ENCODE measurements at regions not wholly inside any gene's neighbourhood (a gene's known extent, or its start where the extent isn't known, plus 50 kb on each side); places are given as distances from the start of the nearest gene placed in this dataset.
"Not testable (repeated sequence)": the region's sequence is repeated elsewhere in the genome, so short reads cannot be mapped to it uniquely, and the experiment has no call there.

DNA sequence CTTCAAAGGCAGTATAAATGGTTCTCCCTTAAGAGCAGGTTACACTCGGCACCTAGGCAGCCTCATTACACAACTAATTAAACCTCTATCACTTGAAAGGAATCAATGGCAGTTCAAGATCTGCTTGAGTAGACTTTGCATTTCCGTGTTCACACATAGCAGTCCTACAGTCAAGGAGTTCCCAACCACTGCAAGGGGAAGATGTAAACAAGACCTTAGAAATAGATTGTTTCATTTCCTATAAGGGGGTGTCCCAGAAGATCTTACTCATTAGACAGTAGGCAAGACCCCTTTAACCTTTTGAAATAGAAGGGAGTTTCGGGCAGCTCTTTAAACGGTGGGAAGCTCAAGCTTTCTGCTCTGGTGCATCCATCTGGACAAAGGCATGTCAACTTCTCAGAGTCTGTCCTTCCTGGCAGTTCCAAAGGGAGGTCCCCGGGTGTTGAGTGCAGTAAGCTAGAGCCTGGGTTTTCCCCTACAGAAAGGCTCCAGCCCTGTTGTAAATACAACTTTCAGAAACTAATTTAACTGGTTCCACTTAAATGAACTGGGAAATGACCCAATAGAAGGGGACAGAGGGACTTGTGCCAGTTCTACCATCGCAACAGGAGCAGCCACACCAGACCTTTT is 150.8 kb downstream of the RBMX2 start:
- no peak for DNase-seq (ENCODE audit: low spot score)

DNA sequence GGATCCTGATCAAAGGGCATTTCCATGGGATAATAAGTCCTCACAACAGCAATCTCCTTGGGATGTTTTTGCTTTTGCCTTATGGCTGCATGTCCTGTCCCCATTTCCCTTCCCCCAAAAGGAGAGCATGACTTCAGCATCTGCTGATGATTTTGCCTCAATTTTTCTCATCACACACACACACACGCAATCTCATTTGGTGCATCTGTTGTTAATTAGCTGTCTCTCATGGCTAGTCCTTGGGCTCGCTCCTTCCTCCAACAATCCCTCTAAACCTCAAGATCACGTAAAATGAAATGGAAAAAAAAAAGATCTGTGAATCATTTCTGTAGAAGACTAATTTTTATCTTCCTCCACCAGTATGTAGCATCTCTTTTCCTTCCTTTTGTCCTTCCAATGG is 153.6 kb downstream of the RBMX2 start:
- no peak for DNase-seq (ENCODE audit: low spot score)

DNA sequence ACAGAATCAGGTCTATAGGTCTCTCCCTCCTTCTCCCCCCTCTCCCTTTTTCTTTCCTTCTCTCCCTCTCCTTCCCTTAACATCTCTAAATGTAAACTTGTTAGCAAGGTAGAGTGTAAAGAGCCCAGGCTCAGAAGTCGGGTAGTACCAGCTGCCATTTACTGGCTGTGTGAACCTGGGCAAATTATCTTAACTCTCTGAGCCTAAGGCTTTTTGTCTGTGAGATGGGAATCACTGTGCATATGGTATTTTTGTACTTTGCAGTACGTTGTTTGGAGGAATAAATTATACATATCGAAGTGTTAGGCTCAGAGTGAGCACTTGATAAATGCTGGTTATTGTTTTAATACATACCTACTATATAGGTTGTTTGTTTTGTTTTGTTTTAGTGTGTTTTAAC is 154.0 kb downstream of the RBMX2 start:
- DNase-seq (ENCODE audit: low spot score): no peak

DNA sequence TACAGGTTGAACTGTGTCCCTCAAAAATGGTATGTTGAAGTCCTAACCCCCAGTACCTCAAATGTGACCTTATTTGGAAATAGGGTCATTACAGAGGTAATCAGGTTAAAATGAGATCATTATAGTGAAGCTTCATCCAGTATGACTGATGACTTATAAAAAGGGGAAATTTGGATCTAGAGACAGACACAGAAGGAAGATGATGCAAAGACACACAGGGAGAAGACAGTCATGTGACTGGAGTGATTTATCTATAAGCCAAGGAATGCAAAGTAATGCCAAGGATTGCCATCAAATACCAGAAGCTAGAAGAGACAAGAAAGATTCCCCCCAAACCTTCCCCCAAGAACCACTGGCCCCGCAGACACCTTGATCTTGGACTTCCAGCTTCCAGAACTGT is 155.2 kb downstream of the RBMX2 start:
- no peak for DNase-seq (ENCODE audit: low spot score)

DNA sequence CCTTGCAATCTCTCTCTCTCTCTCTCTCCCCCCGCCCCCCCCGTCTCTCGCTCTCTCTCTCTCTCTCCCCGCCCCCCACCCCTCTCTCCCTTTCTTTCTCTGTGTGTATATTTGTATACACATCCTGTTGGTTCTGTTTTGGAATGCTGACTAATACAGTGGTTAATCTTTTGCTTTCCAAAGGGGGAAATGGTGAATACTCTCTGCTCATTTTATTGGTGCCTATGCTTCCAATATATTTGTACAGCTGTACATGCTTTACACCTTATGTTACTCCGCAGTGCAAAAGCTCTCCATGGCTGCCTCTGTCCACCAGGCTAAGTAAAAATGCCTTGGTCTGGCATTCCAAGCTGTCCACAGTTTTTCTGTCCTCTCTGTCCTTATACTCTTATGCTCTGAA is 158.8 kb downstream of the RBMX2 start:
- DNase-seq (ENCODE audit: low spot score): no peak

DNA sequence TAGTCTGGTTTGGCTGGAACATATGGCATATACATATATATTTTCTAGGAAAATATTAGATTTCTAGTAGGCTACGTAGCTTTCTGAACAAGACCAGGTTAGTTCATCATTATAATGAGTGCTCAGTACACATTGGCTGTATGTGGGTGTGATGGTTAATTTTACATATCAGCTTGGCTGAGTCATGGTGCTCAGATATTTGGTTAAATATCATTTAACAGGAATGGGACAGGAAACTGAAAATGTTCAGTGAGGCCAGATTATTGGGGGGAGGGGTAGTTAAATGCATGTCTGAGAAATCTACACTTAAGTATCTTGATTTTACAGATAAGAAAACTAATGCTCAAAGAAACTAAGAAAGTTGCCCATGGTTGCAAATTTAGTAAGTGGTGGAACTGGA is 160.1 kb downstream of the RBMX2 start:
- no peak for DNase-seq (ENCODE audit: low spot score)

DNA sequence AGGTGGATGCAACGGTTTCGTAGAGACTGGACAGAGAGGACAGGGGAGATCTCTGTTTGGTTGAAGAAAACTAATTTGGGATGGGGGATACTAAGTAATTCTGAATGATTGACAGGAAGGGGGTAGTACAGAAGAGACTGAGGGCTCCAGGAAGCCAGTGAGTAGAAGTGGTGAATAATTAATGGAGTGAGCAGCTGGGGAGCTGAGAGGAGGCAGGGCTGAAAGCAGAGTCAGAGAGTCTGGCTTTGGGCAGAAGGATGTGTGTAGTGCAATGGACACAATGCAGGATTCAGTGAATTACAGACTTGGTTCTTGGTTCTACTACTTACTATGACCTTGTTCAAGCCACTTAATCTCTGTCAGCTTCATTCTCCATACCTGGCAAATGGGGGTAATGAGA is 161.7 kb downstream of the RBMX2 start:
- DNase-seq (ENCODE audit: low spot score): no peak

DNA sequence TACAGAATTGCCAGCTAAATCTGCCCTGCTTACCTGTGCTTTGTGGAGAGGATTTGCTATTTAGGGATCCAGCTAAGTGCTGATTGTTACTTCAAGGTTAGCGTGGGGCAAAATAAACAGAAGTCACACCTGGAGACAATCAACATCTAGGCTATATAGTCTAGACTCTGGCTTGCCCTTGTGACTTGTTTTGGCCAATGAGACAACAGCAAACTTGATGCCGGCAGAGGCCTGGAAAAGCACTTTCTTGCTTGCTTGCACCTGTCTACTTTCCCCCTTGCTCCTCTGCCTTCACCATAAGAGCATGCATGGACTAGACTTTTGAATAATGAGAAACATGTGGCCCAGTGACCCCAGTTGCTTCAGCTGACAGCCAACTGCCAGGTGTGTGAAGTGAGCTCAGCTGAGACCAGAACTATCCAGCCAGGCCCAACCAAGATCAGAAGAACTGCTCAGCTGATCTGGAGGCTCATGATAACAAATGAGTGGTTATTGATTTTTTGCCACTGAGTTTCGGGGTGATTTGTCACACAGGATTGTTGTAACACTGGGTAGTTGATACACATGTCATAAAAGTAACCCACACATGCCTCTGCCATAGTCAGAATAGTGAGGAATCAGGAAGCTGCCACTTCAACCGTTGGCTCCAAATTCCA is 164.4 kb downstream of the RBMX2 start:
- no peak for DNase-seq (ENCODE audit: low spot score)

DNA sequence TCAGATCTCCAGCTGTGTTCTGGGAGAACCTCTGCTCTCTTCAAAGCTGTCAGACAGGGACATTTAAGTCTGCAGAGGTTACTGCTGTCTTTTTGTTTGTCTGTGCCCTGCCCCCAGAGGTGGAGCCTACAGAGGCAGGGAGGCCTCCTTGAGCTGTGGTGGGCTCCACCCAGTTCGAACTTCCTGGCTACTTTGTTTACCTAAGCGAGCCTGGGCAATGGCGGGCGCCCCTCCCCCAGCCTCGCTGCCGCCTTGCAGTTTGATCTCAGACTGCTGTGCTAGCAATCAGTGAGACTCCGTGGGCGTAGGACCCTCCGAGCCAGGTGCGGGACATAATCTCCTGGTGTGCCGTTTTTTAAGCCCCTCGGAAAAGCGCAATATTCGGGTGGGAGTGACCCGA is 171.2 kb downstream of the RBMX2 start:
- not testable (repeated sequence) for DNase-seq (ENCODE audit: low spot score)
